Activated naive CD4-positive, alpha-beta T cell treated with anti-CD3 and anti-CD28 coated beads, Interleukin-2, amount 50 U/mL, for 24 hours (primary cell): ENCODE measurements at regions not wholly inside any gene's neighbourhood (a gene's known extent, or its start where the extent isn't known, plus 50 kb on each side); places are given as distances from the start of the nearest gene placed in this dataset.

Experiments
- H3K27ac Mint-ChIP-seq: one replicate; pipeline ENCODE4 v1.8.0; 2021; ENCODE audit warnings: mild to moderate bottlenecking, mixed read lengths
- H3K27me3 Mint-ChIP-seq: one replicate; pipeline ENCODE4 v1.8.0; 2021; ENCODE audit warnings: mixed read lengths
- H3K36me3 Mint-ChIP-seq: one replicate; pipeline ENCODE4 v1.8.0; 2021; ENCODE audit warnings: mixed read lengths
- H3K4me1 Mint-ChIP-seq: one replicate; pipeline ENCODE4 v1.8.0; 2021; ENCODE audit warnings: mixed read lengths
- H3K4me3 Mint-ChIP-seq: one replicate; pipeline ENCODE4 v1.8.0; 2021; ENCODE audit warnings: mild to moderate bottlenecking, mixed read lengths
- H3K9me3 Mint-ChIP-seq: one replicate; pipeline ENCODE4 v1.8.0; 2021; ENCODE audit warnings: mixed read lengths

DNA sequence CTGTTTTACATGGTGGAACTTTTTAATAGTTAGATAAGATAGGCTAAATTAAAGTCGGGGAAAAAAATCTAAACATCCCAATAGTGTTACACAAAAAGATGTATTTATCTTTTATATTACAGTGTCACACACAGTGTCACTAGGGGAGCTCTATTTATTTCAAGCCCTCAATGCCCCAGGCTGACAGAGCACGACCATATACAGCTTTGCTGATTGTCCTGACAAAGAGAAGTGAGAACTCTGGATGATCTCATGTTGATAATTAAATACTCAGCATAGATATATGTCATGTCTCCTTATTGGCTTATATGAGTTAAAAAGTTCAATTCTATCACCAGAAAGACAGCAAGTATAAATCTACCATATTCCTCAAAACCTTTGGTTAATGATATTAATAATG is 594.3 kb downstream of the LRFN5 start:
- Mint-ChIP-seq H3K36me3 (no peaks in the 10 kb centered on the region), H3K27me3 (no peaks in the 10 kb centered on the region), H3K27ac (no peak overlapping the region), H3K4me1 (no peaks in the 10 kb centered on the region), H3K4me3 (no peak overlapping the region), H3K9me3 (no peaks in the 10 kb centered on the region)

DNA sequence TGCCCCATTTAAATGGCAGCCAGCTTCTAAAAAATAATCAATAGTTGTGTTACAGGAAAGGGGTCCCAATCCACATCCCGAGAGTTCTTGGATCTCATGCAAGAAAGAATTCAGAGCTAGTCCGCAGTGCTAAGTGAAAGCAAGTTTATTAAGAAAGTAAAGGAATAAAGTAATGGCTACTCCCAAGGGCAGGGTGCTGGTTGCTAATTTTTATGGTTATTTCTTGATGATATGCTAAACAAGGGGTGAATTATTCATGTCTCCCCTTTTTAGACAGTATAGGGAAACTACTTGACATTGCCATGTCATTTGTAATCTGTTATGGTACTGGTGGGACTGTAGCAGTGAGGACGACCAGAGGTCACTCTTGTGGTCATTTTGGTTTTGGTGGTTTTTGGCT is 591.3 kb downstream of the LRFN5 start:
- Mint-ChIP-seq H3K36me3 (no peaks in the 10 kb centered on the region), H3K27ac (no peak overlapping the region), H3K9me3 (peaks cover 2% of the 10 kb centered on the region), H3K4me3 (no peak overlapping the region), H3K27me3 (no peaks in the 10 kb centered on the region), H3K4me1 (no peaks in the 10 kb centered on the region)

DNA sequence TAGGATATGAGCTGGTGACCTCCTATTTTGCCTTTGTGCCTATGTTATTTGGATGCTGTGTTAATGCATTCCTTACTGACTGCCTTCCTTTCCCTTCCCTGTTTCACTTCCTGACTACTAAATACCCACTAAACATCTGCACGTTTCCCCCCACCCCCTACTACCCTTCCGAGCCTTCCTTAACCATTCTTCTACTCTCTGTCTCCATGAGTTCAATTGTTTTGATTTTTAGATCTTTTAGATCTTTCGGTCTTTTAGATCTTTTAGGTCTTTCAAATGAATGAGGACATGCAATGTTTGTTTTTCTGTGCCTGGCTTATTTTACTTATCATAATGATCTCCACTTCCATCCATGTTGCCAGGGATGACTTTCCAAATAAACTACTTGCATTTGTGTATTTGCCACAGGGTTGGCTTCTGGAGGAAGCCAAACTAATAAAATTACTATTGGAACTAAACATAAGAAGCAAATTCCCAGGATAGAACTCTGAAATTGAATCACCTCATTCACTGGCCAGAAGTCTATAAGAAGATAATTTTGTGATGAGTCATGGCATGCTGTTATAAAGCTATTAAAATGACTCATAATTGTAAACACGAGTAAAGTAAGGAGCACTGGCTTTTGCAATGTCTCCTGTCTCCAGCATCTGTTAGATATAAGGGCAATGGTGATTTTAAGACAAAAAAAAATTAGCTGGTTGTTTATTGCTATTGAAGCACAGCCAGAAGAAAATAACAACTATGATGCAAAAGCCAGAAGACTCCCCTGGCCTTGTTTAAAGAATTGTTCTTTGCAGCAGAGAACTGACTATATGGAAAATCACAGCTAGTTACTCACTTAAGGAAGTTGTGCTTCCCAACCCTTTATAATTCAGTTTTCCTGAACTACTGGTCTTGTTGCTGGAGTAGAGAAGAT is 586.3 kb downstream of the LRFN5 start:
- peaks cover 5% of the 10 kb centered on the region for H3K9me3 Mint-ChIP-seq
- H3K27ac Mint-ChIP-seq: no peak overlapping the region
- H3K4me1 Mint-ChIP-seq: no peaks in the 10 kb centered on the region
- H3K4me3 Mint-ChIP-seq: no peak overlapping the region
- no peaks in the 10 kb centered on the region for H3K27me3 Mint-ChIP-seq
- H3K36me3 Mint-ChIP-seq: no peaks in the 10 kb centered on the region

- Mint-ChIP-seq H3K4me1 (no peaks in the 10 kb centered on the region), H3K27me3 (no peaks in the 10 kb centered on the region), H3K36me3 (no peaks in the 10 kb centered on the region), H3K9me3 (peaks cover 5% of the 10 kb centered on the region), H3K27ac (no peak overlapping the region), H3K4me3 (no peak overlapping the region)
Observed at GRCh38 chr14:42190744-42191143, 584.1 kb downstream of the LRFN5 start.

DNA sequence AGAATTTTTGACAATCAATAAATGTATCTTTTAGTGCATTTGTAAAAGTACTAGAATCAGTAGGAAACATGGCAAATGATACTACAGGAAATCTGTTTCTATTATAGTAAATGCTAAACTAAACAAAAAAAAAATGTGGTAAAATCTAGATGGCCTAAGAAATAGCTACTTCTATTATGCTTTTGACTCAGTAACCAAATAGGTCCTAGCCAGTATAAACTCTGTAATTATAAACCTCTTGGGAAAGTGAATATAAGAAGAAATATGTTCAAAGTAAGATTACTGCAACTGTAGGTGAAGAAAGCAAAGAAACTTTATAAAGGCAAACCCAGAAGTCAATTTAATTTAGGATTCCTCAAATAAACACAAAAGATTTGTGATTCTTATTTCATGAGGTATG is 581.2 kb downstream of the LRFN5 start:
- no peaks in the 10 kb centered on the region for H3K36me3 Mint-ChIP-seq
- H3K9me3 Mint-ChIP-seq: peaks cover 2% of the 10 kb centered on the region
- no peaks in the 10 kb centered on the region for H3K27me3 Mint-ChIP-seq
- no peak overlapping the region for H3K4me3 Mint-ChIP-seq
- no peaks in the 10 kb centered on the region for H3K4me1 Mint-ChIP-seq
- H3K27ac Mint-ChIP-seq: no peak overlapping the region

- Mint-ChIP-seq H3K27me3 (no peaks in the 10 kb centered on the region), H3K4me3 (no peak overlapping the region), H3K27ac (no peak overlapping the region), H3K4me1 (no peaks in the 10 kb centered on the region), H3K9me3 (no peaks in the 10 kb centered on the region), H3K36me3 (no peaks in the 10 kb centered on the region)
Observed at GRCh38 chr14:42185718-42186117, 579.0 kb downstream of the LRFN5 start.

GRCh38 chr14:42174357-42174756 is 567.7 kb downstream of the LRFN5 start:
- no peaks in the 10 kb centered on the region for H3K27me3 Mint-ChIP-seq
- H3K27ac Mint-ChIP-seq: no peak overlapping the region
- H3K4me1 Mint-ChIP-seq: no peaks in the 10 kb centered on the region
- no peaks in the 10 kb centered on the region for H3K36me3 Mint-ChIP-seq
- no peaks in the 10 kb centered on the region for H3K9me3 Mint-ChIP-seq
- no peak overlapping the region for H3K4me3 Mint-ChIP-seq

DNA sequence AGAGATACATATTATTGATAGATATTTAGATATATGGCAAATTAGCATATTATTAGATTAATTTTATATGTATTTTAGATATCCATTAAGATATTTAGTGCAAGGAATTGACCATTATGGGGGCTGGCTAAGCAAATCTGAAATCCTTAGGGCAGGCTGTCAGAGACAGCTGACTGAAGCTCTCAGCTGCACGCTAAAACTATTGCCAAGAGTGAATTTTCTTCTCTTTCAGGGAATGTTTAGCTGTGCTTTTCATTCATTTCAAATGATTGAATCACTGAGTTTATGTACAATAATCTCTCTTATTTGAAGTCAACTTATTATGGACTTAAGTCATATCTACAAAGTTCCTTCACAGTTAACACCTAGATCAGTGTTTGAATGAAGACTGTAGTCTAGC is 566.5 kb downstream of the LRFN5 start:
- Mint-ChIP-seq H3K36me3 (no peaks in the 10 kb centered on the region), H3K27me3 (no peaks in the 10 kb centered on the region), H3K4me3 (no peak overlapping the region), H3K9me3 (no peaks in the 10 kb centered on the region), H3K27ac (no peak overlapping the region), H3K4me1 (no peaks in the 10 kb centered on the region)

GRCh38 chr14:42172304-42172703 is 565.6 kb downstream of the LRFN5 start:
- no peaks in the 10 kb centered on the region for H3K36me3 Mint-ChIP-seq
- H3K9me3 Mint-ChIP-seq: no peaks in the 10 kb centered on the region
- no peaks in the 10 kb centered on the region for H3K27me3 Mint-ChIP-seq
- no peak overlapping the region for H3K27ac Mint-ChIP-seq
- no peaks in the 10 kb centered on the region for H3K4me1 Mint-ChIP-seq
- H3K4me3 Mint-ChIP-seq: no peak overlapping the region

DNA sequence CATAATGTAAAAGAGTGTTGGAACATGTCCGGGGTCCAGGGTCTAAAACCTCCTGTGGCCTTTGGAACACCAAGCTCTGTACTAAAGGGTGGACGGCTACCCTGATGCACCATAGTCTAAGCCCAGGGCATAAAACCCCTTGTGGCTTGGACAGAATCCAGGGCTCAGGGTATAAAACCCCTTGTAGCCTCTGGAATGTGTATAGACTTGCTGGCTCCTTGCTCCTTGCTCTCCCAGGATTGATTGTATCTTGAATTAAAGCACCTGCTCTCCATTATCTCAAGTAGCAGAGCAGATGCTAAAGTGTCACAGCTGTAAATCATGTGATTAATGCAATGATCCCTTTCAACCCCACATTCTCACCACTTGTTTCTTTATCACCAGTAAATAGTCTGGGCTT is 556.5 kb downstream of the LRFN5 start:
- Mint-ChIP-seq H3K27ac (no peak overlapping the region), H3K36me3 (no peaks in the 10 kb centered on the region), H3K4me3 (no peak overlapping the region), H3K9me3 (no peaks in the 10 kb centered on the region), H3K27me3 (no peaks in the 10 kb centered on the region), H3K4me1 (no peaks in the 10 kb centered on the region)

DNA sequence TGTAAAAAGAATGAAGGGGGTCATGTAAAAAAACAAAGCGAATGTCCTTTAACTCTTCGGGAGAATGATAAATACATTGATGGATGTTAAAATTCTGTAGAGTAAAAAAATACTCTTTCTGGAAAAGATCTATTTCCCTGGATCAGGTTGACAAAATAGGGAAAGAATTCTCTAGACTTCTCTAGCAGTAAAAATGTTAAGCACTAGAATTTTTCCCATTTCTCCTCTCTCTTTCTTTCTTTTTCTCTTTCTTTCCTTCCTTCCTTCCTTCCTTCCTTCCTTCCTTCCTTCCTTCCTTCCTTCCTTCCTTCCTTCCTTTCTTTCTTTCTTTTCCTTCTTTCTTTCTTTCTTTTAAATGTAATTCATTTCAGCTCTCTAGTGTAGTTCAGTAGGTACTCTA is 552.5 kb downstream of the LRFN5 start:
- Mint-ChIP-seq H3K27ac (no peak overlapping the region), H3K9me3 (no peaks in the 10 kb centered on the region), H3K27me3 (no peaks in the 10 kb centered on the region), H3K4me3 (no peak overlapping the region), H3K36me3 (no peaks in the 10 kb centered on the region), H3K4me1 (no peaks in the 10 kb centered on the region)

DNA sequence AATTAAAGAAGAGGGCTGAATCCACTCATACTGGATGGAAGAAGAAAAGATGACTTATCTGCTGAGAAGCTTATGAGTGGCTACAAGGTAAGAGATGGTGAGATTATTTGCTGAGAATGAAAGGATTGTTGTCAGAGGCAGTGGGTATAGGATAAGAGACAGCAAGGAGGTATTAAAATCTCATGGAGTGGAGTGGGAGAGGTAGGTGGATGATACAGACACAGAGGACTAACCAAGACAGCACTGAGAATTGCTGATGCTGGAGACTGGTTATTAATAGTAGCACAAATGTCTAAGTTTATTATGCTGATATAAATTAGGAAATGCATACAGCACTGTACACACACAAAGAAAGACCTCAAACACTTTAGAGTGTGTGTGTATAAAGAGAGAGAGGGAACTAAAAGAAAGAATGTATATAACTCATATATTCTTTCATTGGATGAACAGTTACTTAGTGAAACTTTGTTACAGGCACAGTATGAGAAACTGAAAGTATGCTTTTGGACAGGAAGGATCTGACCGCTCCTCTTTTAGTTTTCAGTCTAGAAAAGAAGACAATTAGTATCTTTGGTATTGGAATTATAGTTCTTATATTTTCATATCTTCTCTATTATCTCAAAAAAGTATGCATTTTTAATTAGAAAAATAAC is 543.1 kb downstream of the LRFN5 start:
- Mint-ChIP-seq H3K36me3 (no peaks in the 10 kb centered on the region), H3K9me3 (no peaks in the 10 kb centered on the region), H3K27me3 (no peaks in the 10 kb centered on the region), H3K4me1 (no peaks in the 10 kb centered on the region), H3K27ac (no peak overlapping the region), H3K4me3 (no peak overlapping the region)

DNA sequence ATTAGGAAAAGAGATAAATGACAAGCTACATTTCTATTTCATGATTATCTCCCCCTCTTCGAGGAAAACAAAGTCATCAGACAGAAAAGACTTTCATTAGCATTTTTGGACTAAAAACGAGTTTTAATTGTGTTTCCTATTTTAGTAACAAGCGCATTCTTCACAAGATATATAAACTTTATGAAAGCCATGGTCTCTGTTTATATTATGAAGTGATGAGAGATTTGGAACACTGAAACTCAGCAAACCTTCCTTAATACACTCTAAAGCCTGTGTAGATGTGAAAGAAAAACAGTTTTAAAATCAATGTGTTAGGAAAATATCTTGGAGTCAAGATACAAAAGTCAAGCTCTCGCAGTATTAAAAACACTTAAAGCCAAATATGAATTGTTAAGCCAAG is 539.1 kb downstream of the LRFN5 start:
- no peaks in the 10 kb centered on the region for H3K9me3 Mint-ChIP-seq
- no peak overlapping the region for H3K27ac Mint-ChIP-seq
- H3K4me1 Mint-ChIP-seq: no peaks in the 10 kb centered on the region
- no peaks in the 10 kb centered on the region for H3K27me3 Mint-ChIP-seq
- H3K4me3 Mint-ChIP-seq: no peak overlapping the region
- H3K36me3 Mint-ChIP-seq: no peaks in the 10 kb centered on the region

- Mint-ChIP-seq H3K9me3 (no peaks in the 10 kb centered on the region), H3K36me3 (no peaks in the 10 kb centered on the region), H3K4me1 (no peaks in the 10 kb centered on the region), H3K27ac (no peak overlapping the region), H3K4me3 (no peak overlapping the region), H3K27me3 (no peaks in the 10 kb centered on the region)
Observed at GRCh38 chr14:42143114-42143513, 536.4 kb downstream of the LRFN5 start.

DNA sequence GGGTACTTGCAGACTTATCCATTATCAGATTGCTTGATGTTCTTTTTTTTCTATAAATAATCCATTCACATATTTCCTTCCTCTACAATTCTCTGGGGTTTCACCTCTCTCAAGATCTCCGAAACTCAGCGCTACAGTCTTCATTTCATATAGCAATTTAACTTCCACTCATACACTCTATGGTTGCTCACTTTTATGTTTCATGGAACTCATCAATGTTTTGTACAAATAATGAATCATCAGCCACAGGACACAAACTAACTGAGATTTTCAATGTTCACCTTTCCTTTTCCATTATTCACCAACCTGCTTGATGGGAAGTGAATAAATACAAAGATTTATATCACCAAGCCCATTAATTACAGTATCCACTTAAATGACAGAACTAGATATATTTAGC is 534.7 kb downstream of the LRFN5 start:
- Mint-ChIP-seq H3K4me3 (no peak overlapping the region), H3K9me3 (no peaks in the 10 kb centered on the region), H3K27ac (no peak overlapping the region), H3K36me3 (no peaks in the 10 kb centered on the region), H3K27me3 (no peaks in the 10 kb centered on the region), H3K4me1 (no peaks in the 10 kb centered on the region)

DNA sequence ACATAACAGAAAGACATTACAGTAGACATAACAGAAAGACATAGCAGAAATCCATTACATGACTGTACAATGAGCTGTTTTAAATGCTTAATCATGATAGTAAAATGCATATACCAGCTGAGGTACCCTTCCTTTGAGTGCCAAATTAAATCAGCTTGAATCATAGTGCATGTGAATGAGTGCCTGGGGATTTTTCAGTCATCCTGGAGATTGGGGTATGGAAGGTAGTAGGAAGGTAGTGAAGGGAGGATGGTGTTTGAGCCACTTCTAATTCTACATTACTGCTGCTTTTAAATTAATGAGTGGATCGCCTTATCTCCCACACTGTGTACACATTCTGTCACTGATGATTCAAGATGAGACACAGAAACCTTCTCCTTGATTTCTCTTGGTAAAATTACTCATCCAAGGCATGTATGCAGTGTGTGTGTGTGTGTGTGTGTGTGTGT is 534.2 kb downstream of the LRFN5 start:
- Mint-ChIP-seq H3K36me3 (no peaks in the 10 kb centered on the region), H3K27me3 (no peaks in the 10 kb centered on the region), H3K4me3 (no peak overlapping the region), H3K4me1 (no peaks in the 10 kb centered on the region), H3K9me3 (no peaks in the 10 kb centered on the region), H3K27ac (no peak overlapping the region)
